GM21447 (cell line): ENCODE measurements at regions not wholly inside any gene's neighbourhood (a gene's known extent, or its start where the extent isn't known, plus 50 kb on each side); places are given as distances from the start of the nearest gene placed in this dataset.

ENCODE experiments used
- ATAC-seq: cut with Tn5 transposase; IDR thresholded peaks from one replicate; pipeline ENCODE4 v1.9.1; 2021; ENCODE audit not compliant: unreplicated experiment

GRCh38 chr1:55367273-55367672 is 152.1 kb upstream of the USP24 start:
- no peak for ATAC-seq

GRCh38 chr1:55364216-55364615 is 149.1 kb upstream of the USP24 start:
- no peak for ATAC-seq

GRCh38 chr1:55363268-55363667 is 148.1 kb upstream of the USP24 start:
- ATAC-seq: no peak

- ATAC-seq: no peak
Measured at GRCh38 chr1:55362558-55362957, 147.4 kb upstream of the USP24 start.

- ATAC-seq: no peak
Measured at GRCh38 chr1:55359611-55360010, 144.4 kb upstream of the USP24 start.

- no peak for ATAC-seq
Measured at GRCh38 chr1:55358581-55358980, 143.4 kb upstream of the USP24 start.

GRCh38 chr1:55355549-55355948 is 140.4 kb upstream of the USP24 start:
- no peak for ATAC-seq

GRCh38 chr1:55353707-55354620 is 138.8 kb upstream of the USP24 start:
- ATAC-seq: no peak

GRCh38 chr1:55352811-55353180 is 137.6 kb upstream of the USP24 start:
- ATAC-seq: no peak

GRCh38 chr1:55352080-55352810 is 137.1 kb upstream of the USP24 start:
- ATAC-seq: no peak

- ATAC-seq: no peak
Measured at GRCh38 chr1:55348356-55348755, 133.2 kb upstream of the USP24 start.

- no peak for ATAC-seq
Measured at GRCh38 chr1:55347866-55348265, 132.7 kb upstream of the USP24 start.

- no peak for ATAC-seq
Measured at GRCh38 chr1:55347041-55347440, 131.9 kb upstream of the USP24 start.

GRCh38 chr1:55346586-55346985 is 131.4 kb upstream of the USP24 start:
- ATAC-seq: no peak

- no peak for ATAC-seq
Measured at GRCh38 chr1:55339681-55340080, 124.5 kb upstream of the USP24 start.

- ATAC-seq: peak; percentile 18
Measured at GRCh38 chr1:55338448-55338820, 123.3 kb upstream of the USP24 start.

GRCh38 chr1:55337801-55338447 is 122.8 kb upstream of the USP24 start:
- peak; percentile 70 for ATAC-seq

GRCh38 chr1:55334797-55335196 is 119.6 kb upstream of the USP24 start:
- ATAC-seq: no peak

GRCh38 chr1:55334160-55334559 is 119.0 kb upstream of the USP24 start:
- ATAC-seq: no peak

GRCh38 chr1:55333461-55333860 is 118.3 kb upstream of the USP24 start:
- no peak for ATAC-seq

GRCh38 chr1:55331351-55331750 is 116.2 kb upstream of the USP24 start:
- no peak for ATAC-seq
